ENCODE measurements at regions not wholly inside any gene's neighbourhood (a gene's known extent, or its start where the extent isn't known, plus 50 kb on each side); places are given as distances from the start of the nearest gene placed in this dataset.

DNA sequence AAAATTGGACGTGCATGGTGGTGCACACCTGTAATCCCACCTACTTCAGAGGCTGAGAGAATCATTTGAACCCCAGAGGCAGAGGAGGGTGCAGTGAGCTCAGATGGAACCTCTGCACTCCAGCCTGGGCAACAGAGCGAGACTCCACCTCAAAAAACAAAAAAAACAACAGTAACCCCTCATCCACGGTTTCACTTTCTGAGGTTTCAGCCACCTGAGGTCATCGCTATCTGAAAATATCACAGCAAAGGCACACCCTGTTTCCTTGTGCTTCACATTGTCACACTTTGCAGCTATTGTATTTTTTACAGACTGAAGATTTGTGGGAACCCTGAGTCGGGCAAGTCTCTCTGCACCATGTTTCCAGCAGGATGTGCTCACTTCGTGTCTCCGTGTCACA is 54.1 kb upstream of the FOXQ1 start:
- no peak for DNase-seq

- no peak for DNase-seq
Observed at GRCh38 chr6:1256435-1257008, 55.4 kb upstream of the FOXQ1 start.

- DNase-seq: no peak
Observed at GRCh38 chr6:1255636-1256365, 56.1 kb upstream of the FOXQ1 start.

- DNase-seq: no peak
Observed at GRCh38 chr6:1254326-1254725, 57.6 kb upstream of the FOXQ1 start.

GRCh38 chr6:1253816-1254215 is 58.1 kb upstream of the FOXQ1 start:
- no peak for DNase-seq

- no peak for DNase-seq
Observed at GRCh38 chr6:1251198-1252155, 60.4 kb upstream of the FOXQ1 start.

- DNase-seq: no peak
Observed at GRCh38 chr6:1250489-1251197, 61.3 kb upstream of the FOXQ1 start.

DNA sequence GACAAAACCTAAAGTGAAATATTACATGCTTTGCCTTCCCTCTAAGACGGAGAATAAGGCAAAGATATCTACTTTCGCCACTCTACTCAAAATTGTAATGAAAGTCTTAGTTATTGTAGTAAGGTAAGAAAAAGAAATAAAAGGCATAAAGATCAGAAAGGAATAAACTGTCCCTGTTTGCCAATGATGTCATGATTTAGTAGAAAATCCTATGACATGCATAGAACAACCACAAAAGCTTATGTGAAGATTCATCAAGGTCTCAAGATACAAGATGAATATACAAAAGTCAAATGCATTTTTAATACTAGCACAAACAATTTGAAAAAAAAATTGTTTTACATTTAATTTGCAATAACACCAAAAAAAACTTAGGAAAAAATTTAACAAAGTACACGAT is 64.0 kb upstream of the FOXQ1 start:
- no peak for DNase-seq

GRCh38 chr6:1247056-1247455 is 64.8 kb upstream of the FOXQ1 start:
- DNase-seq: no peak

DNA sequence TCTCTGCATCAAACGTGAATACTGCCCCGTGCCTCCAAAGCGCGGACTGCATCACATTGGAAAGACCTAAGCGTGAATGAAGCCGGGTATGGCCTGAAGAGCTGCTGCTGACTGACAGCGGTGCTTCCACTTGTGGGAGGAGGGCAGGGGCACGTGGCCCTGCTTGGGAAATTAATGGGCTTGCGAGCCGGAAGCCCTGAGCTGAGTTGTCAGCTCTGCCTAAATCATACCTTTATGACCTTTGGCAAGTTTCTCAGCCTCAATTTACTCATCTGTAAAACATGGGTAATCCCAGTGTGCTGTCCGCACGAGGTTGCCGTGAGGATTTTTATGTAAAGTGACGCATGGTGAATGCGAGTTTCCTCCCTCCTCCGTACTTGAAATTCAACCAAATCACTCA is 67.0 kb upstream of the FOXQ1 start:
- DNase-seq: peak; percentile 60

DNA sequence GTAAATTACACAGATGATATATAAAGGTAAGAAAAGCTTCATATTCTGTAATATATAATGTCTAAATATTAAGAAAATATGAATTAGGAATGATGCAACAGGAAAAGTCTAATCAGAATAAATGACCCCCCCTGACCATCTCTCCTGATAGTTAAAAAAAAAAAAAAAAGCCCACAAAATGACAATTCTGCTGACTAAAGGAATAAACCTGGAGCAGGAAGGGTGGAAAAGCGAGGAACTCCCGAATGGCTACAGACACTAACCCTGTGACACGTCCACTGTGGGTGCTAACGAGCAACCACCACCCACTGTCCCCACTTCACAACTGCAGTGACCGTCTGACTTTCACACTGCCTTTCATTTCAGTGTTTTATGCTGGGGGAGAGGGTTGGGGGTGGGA is 67.6 kb upstream of the FOXQ1 start:
- DNase-seq: no peak

DNA sequence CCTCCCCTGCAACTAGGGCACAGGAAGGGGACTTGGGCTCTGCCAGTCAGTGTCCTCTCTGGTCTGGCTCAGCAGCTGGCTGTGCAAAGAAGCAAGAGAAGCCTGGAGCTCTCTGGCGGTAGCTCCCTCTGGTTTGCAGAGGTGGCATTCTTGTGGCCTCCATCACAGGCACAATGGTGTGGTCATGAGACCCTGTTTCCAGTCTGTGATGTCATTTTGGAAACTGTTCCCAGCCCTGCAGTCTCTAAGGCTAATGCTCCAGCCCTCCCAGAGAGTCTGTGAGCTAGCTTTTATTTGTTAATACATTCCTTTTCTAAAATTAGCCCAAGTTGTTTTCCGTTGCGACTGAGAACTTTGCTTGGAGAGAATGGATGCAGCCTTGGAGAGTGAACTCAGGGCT is 69.5 kb upstream of the FOXQ1 start:
- DNase-seq: no peak

DNA sequence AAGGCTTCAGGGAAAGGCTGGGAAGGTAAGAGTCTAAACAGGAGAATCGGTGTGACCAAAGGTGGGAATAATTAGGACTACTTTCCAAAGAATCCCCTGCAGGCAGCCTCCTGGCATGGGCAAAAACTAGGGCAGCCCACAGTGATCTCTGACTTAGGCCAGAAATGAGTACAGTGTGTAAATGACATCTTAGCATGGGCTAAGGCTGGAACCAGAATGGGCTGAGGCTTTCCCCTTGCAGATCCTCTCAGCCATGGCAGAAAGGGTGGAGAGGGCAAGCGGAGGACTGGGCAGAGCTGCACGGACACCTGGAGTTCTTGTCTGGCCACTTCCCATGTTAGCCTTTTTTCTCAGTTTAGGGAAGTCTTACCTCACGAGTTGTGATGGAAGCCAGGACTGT is 69.9 kb upstream of the FOXQ1 start:
- no peak for DNase-seq

GRCh38 chr6:1240766-1241318 is 71.1 kb upstream of the FOXQ1 start:
- no peak for DNase-seq

GRCh38 chr6:1239805-1240204 is 72.1 kb upstream of the FOXQ1 start:
- DNase-seq: no peak

DNA sequence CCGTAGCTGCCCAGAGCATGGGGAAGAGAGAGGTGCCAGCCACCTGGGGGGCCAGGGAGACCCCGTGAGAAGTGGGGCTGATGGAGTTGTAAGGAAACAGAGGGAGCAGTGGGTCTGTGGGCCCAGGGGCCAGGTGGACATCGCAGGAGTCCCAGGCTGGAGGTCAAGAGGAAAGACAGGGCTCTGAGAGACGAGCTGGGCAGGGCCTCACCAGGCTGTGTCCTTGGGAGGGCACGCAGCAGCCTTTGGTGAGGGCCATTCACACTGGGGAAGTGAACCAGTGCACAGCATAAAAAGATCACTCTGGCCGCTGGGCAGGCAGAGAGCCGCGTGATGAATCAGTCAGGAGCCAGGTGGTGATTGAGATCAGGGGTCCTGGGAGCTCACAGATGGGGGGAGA is 73.9 kb upstream of the FOXQ1 start:
- no peak for DNase-seq

DNA sequence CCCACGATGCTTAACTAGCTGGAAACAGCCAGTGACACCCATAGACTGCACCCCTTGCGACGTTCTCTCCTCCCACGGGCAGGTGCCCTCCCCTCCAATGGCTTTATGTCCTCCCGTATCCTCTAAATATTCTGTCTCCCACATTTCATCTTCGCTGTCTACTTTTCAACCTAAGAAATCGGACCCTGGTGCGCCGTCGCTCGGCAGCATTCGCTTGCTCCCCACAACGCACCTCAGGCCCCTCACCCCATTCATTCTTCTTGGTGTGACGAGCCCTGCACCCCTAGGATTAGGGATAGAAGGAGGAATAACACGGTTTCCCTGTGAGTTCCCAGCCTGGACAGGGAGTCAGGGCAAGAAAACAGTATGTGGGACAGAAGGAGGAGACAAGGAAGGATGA is 74.3 kb upstream of the FOXQ1 start:
- DNase-seq: no peak

DNA sequence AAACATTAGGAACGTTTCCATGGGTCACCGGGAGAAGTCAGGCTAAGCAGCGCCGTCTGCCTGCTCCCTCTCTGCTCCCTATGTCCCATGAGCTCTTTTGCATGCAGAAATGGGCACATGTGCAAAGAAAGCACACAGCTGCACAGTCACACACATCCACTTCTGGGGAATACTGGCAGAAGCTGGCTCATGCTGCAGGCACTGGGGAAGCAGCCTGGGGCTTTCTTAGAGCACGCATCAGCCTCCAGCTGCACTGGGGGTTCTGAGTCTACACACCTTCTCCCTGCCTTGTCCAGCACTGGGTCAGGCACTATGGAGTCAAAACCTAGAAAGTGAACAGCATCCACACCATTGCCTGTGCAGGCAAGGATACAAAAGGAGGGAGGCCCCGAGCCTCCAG is 76.1 kb upstream of the FOXQ1 start:
- no peak for DNase-seq

- DNase-seq: no peak
Observed at GRCh38 chr6:1233924-1234323, 78.0 kb upstream of the FOXQ1 start.

DNA sequence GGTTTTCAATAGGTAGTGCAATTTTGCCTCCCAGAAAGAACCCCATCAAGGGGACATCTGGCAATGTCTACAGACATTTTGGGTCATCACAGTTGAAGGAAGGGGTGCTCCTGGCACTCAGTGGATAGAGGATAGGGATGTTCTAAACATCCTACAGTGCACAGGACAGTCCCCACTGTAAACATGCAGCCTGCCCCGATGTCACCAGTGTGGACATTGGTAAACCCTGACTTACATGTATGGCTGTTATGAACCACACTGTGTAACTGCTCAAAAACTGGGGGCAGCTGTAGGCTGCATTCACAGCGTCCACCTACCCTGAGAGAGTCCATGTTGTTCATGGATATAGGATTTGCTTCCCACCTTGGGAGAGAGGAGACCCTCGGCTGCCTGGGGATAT is 79.3 kb upstream of the FOXQ1 start:
- DNase-seq: no peak

DNA sequence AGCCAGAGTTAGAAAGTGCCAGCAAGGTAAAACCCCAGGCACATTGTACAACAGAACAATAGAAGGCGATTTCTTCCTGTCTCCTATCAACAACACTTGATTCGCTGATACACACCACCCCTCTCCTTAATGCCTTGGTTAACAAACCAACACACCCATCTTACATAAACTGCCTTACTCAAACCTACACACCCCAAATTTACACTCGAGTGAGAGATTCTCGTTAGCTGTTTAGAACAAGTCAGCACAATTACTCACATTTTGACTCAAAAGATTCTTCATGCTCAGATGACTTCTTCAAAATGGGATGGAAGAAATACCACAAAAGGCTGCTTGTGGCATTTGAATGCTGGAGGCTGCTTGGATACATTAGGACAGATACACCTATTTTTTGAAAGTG is 80.0 kb upstream of the FOXQ1 start:
- no peak for DNase-seq

- no peak for DNase-seq
Observed at GRCh38 chr6:1230689-1231605, 81.0 kb upstream of the FOXQ1 start.

All from retina (tissue), 1 donor.